Endothelial cell (in vitro differentiated cells): ENCODE measurements at regions not wholly inside any gene's neighbourhood (a gene's known extent, or its start where the extent isn't known, plus 50 kb on each side); places are given as distances from the start of the nearest gene placed in this dataset.

Source experiments
- DNase-seq: peaks from one replicate; pipeline ENCODE4 v3.0.0; 2021; ENCODE audit warnings: low spot score
- H3K27ac Mint-ChIP-seq: one replicate; pipeline ENCODE4 v1.8.0; 2021; ENCODE audit warnings: mixed read lengths, inconsistent platforms; ENCODE audit not compliant: unreplicated experiment
- H3K27me3 Mint-ChIP-seq: one replicate; pipeline ENCODE4 v1.8.0; 2021; ENCODE audit warnings: mild to moderate bottlenecking, moderate library complexity, mixed read lengths, inconsistent platforms; ENCODE audit not compliant: unreplicated experiment
- H3K36me3 Mint-ChIP-seq: one replicate; pipeline ENCODE4 v1.8.0; 2021; ENCODE audit warnings: mild to moderate bottlenecking, low read depth, mixed read lengths, inconsistent platforms; ENCODE audit not compliant: unreplicated experiment
- H3K4me1 Mint-ChIP-seq: one replicate; pipeline ENCODE4 v1.8.0; 2021; ENCODE audit warnings: mild to moderate bottlenecking, mixed read lengths, inconsistent platforms; ENCODE audit not compliant: unreplicated experiment
- H3K4me3 Mint-ChIP-seq: one replicate; pipeline ENCODE4 v1.8.0; 2021; ENCODE audit warnings: mild to moderate bottlenecking, mixed read lengths, inconsistent platforms; ENCODE audit not compliant: unreplicated experiment
- H3K9me3 Mint-ChIP-seq: one replicate; pipeline ENCODE4 v1.8.0; 2021; ENCODE audit warnings: mixed read lengths, inconsistent platforms; ENCODE audit not compliant: unreplicated experiment
- CTCF ChIP-seq: fragments of 200-600 bp; sonication (generic); IDR thresholded peaks from one replicate; pipeline ENCODE4 v1.5.0; 2021; ENCODE audit warnings: antibody characterized with exemption; ENCODE audit not compliant: unreplicated experiment

- Mint-ChIP-seq H3K4me3 (no peak overlapping the region), H3K9me3 (no peaks in the 10 kb centered on the region), H3K27ac (no peak overlapping the region), H3K4me1 (peaks cover 2% of the 10 kb centered on the region), H3K36me3 (no peaks in the 10 kb centered on the region), H3K27me3 (peaks cover 2% of the 10 kb centered on the region)
- TF ChIP-seq CTCF: no peak
- DNase-seq: no peak
Observed at GRCh38 chr6:153944201-153944600, 94.8 kb upstream of the OPRM1 start.

- H3K36me3 Mint-ChIP-seq: no peaks in the 10 kb centered on the region
- peaks cover 2% of the 10 kb centered on the region for H3K4me1 Mint-ChIP-seq
- H3K4me3 Mint-ChIP-seq: no peak overlapping the region
- DNase-seq: no peak
- peaks cover 2% of the 10 kb centered on the region for H3K27me3 Mint-ChIP-seq
- H3K27ac Mint-ChIP-seq: no peak overlapping the region
- no peaks in the 10 kb centered on the region for H3K9me3 Mint-ChIP-seq
- no peak for TF ChIP-seq CTCF
Observed at GRCh38 chr6:153942361-153942760, 96.7 kb upstream of the OPRM1 start.

- H3K36me3 Mint-ChIP-seq: no peaks in the 10 kb centered on the region
Observed at GRCh38 chr6:153941768-153942167, 97.3 kb upstream of the OPRM1 start.

GRCh38 chr6:153938876-153939275, 100.2 kb upstream of the OPRM1 start:
- TF ChIP-seq CTCF: no peak
- Mint-ChIP-seq H3K4me1 (no peaks in the 10 kb centered on the region), H3K27ac (no peak overlapping the region), H3K9me3 (no peaks in the 10 kb centered on the region), H3K36me3 (no peaks in the 10 kb centered on the region), H3K4me3 (no peak overlapping the region), H3K27me3 (no peaks in the 10 kb centered on the region)
- no peak for DNase-seq

More at GRCh38 chr6:153941768-153942167, 97.3 kb upstream of the OPRM1 start:
- H3K9me3 Mint-ChIP-seq: no peaks in the 10 kb centered on the region
- H3K27me3 Mint-ChIP-seq: peaks cover 2% of the 10 kb centered on the region
- no peak overlapping the region for H3K27ac Mint-ChIP-seq
- H3K4me1 Mint-ChIP-seq: peaks cover 2% of the 10 kb centered on the region
- DNase-seq: no peak
- no peak for TF ChIP-seq CTCF
- no peak overlapping the region for H3K4me3 Mint-ChIP-seq

- Mint-ChIP-seq H3K9me3 (no peaks in the 10 kb centered on the region), H3K36me3 (no peaks in the 10 kb centered on the region), H3K27ac (no peak overlapping the region), H3K4me3 (no peak overlapping the region), H3K27me3 (no peaks in the 10 kb centered on the region), H3K4me1 (no peaks in the 10 kb centered on the region)
- no peak for DNase-seq
- no peak for TF ChIP-seq CTCF
Observed at GRCh38 chr6:153931431-153931830, 107.6 kb upstream of the OPRM1 start.
